Hepatocyte (in vitro differentiated cells): ENCODE measurements at regions not wholly inside any gene's neighbourhood (a gene's known extent, or its start where the extent isn't known, plus 50 kb on each side); places are given as distances from the start of the nearest gene placed in this dataset.

Source experiments
- DNase-seq: peaks from one replicate; pipeline ENCODE4 v3.0.0-alpha.2; 2016; ENCODE audit warnings: low spot score
- H2AFZ ChIP-seq: fragments of 200-600 bp; sonication (generic); 2 replicates; pipeline ENCODE4 v1.6.0; 2016; ENCODE audit warnings: antibody characterized with exemption, mild to moderate bottlenecking
- H3K27ac ChIP-seq: fragments of 200-600 bp; sonication (generic); 2 replicates; pipeline ENCODE4 v1.5.1; 2016; ENCODE audit warnings: mild to moderate bottlenecking
- H3K27me3 ChIP-seq: fragments of 200-600 bp; sonication (generic); 2 replicates; pipeline ENCODE4 v1.6.1; 2016
- H3K36me3 ChIP-seq: fragments of 200-600 bp; sonication (generic); replicated peaks from 2 replicates; pipeline ENCODE4 v1.5.1; 2016; ENCODE audit warnings: low read depth; ENCODE audit not compliant: insufficient read depth
- H3K4me1 ChIP-seq: fragments of 200-600 bp; sonication (generic); 2 replicates; pipeline ENCODE4 v1.5.1; 2016; ENCODE audit warnings: mild to moderate bottlenecking, moderate library complexity; ENCODE audit not compliant: insufficient read depth
- H3K4me2 ChIP-seq: fragments of 200-600 bp; sonication (generic); 2 replicates; pipeline ENCODE4 v1.6.0; 2016
- H3K4me3 ChIP-seq: fragments of 200-600 bp; sonication (generic); 2 replicates; pipeline ENCODE4 v1.5.1; 2016; ENCODE audit warnings: mild to moderate bottlenecking
- H3K79me2 ChIP-seq: fragments of 200-600 bp; sonication (generic); 2 replicates; pipeline ENCODE4 v1.6.0; 2017; ENCODE audit warnings: mild to moderate bottlenecking
- H3K9me2 ChIP-seq: fragments of 200-600 bp; sonication (generic); replicated peaks from 2 replicates; pipeline ENCODE4 v1.6.0; 2017; ENCODE audit warnings: mild to moderate bottlenecking; ENCODE audit not compliant: insufficient read depth
- H3K9me3 ChIP-seq: fragments of 200-600 bp; sonication (generic); 2 replicates; pipeline ENCODE4 v1.5.1; 2016; ENCODE audit warnings: low read depth, mild to moderate bottlenecking
- H4K20me1 ChIP-seq: fragments of 200-600 bp; sonication (generic); 2 replicates; pipeline ENCODE4 v1.6.0; 2016; ENCODE audit warnings: mild to moderate bottlenecking; ENCODE audit not compliant: insufficient read depth, poor library complexity, severe bottlenecking
- CTCF ChIP-seq: fragments of 200-600 bp; sonication (generic); IDR thresholded peaks from 2 replicates; pipeline ENCODE4 v1.5.1; 2016; ENCODE audit warnings: antibody characterized with exemption, mild to moderate bottlenecking; ENCODE audit not compliant: poor library complexity
- EZH2 ChIP-seq: fragments of 200-600 bp; sonication (generic); IDR thresholded peaks from 2 replicates; pipeline ENCODE4 v1.6.1; 2016; ENCODE audit warnings: antibody characterized with exemption, mild to moderate bottlenecking, borderline replicate concordance
- EZH2phosphoT487 ChIP-seq: fragments of 200-600 bp; sonication (generic); IDR thresholded peaks from one replicate; pipeline ENCODE4 v1.6.1; 2018; ENCODE audit warnings: antibody characterized with exemption, mild to moderate bottlenecking, low read depth, moderate library complexity; ENCODE audit not compliant: unreplicated experiment, severe bottlenecking
- WGBS: methylation state at CpG from one replicate; pipeline ENCODE4 v1.1.6; 2016; ENCODE audit warnings: low lambda C conversion rate; ENCODE audit errors: missing lambda C conversion rate; 5-methylcytosine and 5-hydroxymethylcytosine counted together

- DNase-seq: no peak
- Histone ChIP-seq H3K27me3 (no peaks in the 10 kb centered on the region), H3K27ac (no peak overlapping the region), H4K20me1 (no peaks in the 10 kb centered on the region), H3K9me2 (no peaks in the 10 kb centered on the region), H3K9me3 (no peaks in the 10 kb centered on the region), H3K4me1 (no peaks in the 10 kb centered on the region), H3K36me3 (no peaks in the 10 kb centered on the region), H3K4me3 (no peak overlapping the region), H3K79me2 (no peaks in the 10 kb centered on the region), H2AFZ (no peak overlapping the region), H3K4me2 (no peak overlapping the region)
- 76% methylated on average over 1 of the region's 1 CpG for WGBS
- TF ChIP-seq CTCF (no peak), EZH2 (no peak), EZH2phosphoT487 (no peak)
Measured at GRCh38 chr5:6036006-6036405, 342.3 kb downstream of the MED10 start.

DNA sequence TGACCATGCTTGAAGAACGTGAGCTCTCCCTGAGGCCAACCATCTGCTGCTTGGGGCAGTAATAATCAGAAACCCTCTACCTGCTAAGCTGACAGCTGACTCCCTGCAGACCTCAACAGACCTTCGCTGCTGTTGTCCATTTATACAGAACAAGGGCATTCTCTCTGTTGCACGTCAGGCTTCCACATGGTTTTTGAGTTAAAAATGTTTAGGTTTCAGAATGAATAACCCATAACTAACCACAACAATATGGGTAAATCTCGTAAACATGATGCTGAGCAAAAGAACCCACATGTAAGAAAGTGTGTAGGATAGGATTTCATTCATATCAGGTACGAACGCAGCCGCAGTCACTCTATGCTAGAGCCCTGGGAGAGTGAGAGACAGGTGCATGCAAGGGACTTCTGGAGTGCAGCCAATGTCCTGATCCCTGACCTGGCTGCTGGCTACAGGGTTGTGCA is 348.5 kb downstream of the MED10 start:
- TF ChIP-seq EZH2: no peak
- TF ChIP-seq EZH2phosphoT487: no peak
- no peaks in the 10 kb centered on the region for H3K27me3 ChIP-seq
- WGBS: 71% methylated on average over 7 of the region's 7 CpGs
- H4K20me1 ChIP-seq: no peaks in the 10 kb centered on the region
- no peak overlapping the region for H3K4me2 ChIP-seq
- no peaks in the 10 kb centered on the region for H3K36me3 ChIP-seq
- DNase-seq: no peak
- no peaks in the 10 kb centered on the region for H3K79me2 ChIP-seq
- no peak overlapping the region for H2AFZ ChIP-seq
- no peaks in the 10 kb centered on the region for H3K9me3 ChIP-seq
- H3K27ac ChIP-seq: no peak overlapping the region
- H3K9me2 ChIP-seq: no peaks in the 10 kb centered on the region
- no peaks in the 10 kb centered on the region for H3K4me1 ChIP-seq
- no peak overlapping the region for H3K4me3 ChIP-seq

- Histone ChIP-seq H3K27me3 (no peaks in the 10 kb centered on the region), H3K9me2 (no peaks in the 10 kb centered on the region), H3K4me3 (no peak overlapping the region), H3K4me2 (no peak overlapping the region), H3K36me3 (no peaks in the 10 kb centered on the region), H4K20me1 (no peaks in the 10 kb centered on the region), H3K79me2 (no peaks in the 10 kb centered on the region), H3K9me3 (no peaks in the 10 kb centered on the region), H3K27ac (no peak overlapping the region), H3K4me1 (no peaks in the 10 kb centered on the region), H2AFZ (no peak overlapping the region)
- no peak for DNase-seq
- TF ChIP-seq EZH2 (no peak), CTCF (no peak), EZH2phosphoT487 (no peak)
- 69% methylated on average over 5 of the region's 5 CpGs for WGBS
Measured at GRCh38 chr5:6026766-6027406, 351.5 kb downstream of the MED10 start.

DNA sequence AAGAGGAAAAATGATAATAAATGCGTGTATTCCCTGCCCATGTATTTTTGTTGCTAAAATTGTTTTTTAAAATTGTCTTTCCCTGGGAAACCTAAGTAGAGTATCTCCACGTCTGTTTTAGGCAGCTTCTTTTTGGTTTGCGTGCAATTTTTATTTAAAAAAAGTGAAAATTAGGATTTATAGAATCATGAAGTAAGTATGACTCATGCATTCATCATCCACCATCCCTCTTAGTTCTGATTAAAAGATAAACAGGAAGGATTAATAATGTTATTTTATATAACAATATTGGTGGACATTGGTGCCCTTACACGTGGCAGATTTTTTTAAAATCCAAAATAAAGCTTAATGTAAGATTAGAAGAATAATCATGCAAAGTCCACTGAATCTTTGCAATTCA is 358.7 kb downstream of the MED10 start:
- Histone ChIP-seq H3K27ac (no peak overlapping the region), H3K79me2 (no peaks in the 10 kb centered on the region), H4K20me1 (no peaks in the 10 kb centered on the region), H3K4me2 (no peak overlapping the region), H3K9me3 (no peaks in the 10 kb centered on the region), H3K4me3 (no peak overlapping the region), H3K36me3 (no peaks in the 10 kb centered on the region), H2AFZ (no peak overlapping the region), H3K27me3 (no peaks in the 10 kb centered on the region), H3K9me2 (no peaks in the 10 kb centered on the region), H3K4me1 (no peaks in the 10 kb centered on the region)
- no peak for DNase-seq
- TF ChIP-seq CTCF: no peak
- TF ChIP-seq EZH2: no peak
- no peak for TF ChIP-seq EZH2phosphoT487
- WGBS: 55% methylated on average over 4 of the region's 4 CpGs
